ENCODE measurements at regions not wholly inside any gene's neighbourhood (a gene's known extent, or its start where the extent isn't known, plus 50 kb on each side); places are given as distances from the start of the nearest gene placed in this dataset.
"Not testable (repeated sequence)": the region's sequence is repeated elsewhere in the genome, so short reads cannot be mapped to it uniquely, and the experiment has no call there.

DNA sequence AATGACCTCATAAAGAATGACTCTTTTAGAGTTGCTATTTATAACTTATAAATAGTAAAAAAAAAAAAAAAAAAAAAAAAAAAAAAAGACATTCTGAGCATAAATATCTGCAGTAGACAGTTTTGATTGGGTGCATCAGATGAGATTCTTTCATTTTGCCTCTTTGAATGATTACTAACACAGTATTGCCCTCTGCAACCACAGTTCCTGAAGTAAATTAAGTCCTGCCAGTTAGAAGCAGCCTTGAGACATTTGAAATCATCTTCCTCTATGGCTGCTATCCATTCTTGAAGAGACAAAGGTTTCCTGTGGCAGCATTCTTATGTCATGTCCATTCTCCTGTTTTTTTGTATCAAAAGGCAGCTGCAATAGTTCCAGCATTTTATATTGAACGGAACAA lies 892.4 kb upstream of the MIR17HG start:
- intact Hi-C loops (cut with micrococcal nuclease) = no loop called here

DNA sequence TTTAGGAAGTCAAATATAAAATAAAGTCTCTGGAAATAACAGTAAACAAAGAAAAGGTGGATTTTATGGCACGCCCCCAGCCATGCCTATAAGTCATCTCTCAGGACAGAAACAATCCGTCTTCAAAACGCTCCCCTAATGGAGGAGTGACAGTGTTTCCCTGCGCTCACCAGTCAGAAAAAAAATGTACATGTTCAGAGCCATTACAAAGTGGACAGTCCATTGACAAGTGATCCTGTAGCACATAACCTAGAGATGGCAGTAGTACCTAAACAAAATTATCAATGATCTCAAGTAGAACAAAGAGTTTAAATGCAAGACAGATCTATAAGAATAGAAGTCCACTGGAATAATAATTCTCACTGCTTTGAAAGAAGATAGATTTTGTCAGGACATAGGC lies 891.7 kb upstream of the MIR17HG start:
- intact Hi-C loops (cut with micrococcal nuclease) = no loop called here

DNA sequence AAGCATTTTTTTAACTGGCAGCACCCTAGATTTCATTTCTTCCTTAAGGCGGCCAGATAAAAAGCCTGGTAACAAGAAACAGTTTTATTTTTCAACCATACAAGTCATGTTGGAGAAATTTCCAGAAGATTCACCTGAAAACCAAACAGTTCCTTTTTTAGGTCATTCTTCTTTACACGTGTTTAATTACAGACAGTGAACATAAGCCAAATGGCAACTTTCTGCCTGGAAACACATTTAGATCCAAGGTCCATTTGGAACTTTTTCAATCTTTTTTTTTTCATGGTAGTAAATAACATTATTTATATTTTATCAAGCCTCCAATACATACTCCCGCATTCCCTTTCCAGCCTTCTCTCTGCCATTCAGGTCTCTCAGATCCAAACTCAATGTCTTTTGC lies 886.1 kb upstream of the MIR17HG start:
- intact Hi-C loops (cut with micrococcal nuclease) = no loop called here

- intact Hi-C loops (cut with micrococcal nuclease) = no loop called here
Observed at GRCh38 chr13:90477216-90477615, 870.3 kb upstream of the MIR17HG start.

GRCh38 chr13:90483906-90484305 lies 863.6 kb upstream of the MIR17HG start:
- intact Hi-C loops (cut with micrococcal nuclease) = no loop called here

DNA sequence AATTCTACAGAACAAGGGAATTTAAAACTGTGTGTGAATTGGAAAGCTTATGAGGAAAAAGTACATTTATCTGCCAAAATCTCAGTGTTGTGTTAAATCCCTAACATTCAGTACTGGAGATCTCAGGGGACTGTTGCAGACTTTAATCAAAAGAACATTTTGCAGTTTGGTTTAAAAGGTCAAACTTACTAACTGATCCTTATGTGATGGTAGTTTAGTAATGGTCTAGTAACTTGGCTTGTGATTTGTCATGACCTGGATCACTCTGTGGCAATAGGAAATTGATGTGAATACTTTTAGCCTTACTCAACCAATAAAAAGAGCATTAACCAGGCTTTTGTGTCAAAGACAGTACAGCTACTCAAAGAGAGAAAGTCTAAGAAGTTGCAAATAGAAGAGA lies 862.1 kb upstream of the MIR17HG start:
- intact Hi-C loops (cut with micrococcal nuclease) = no loop called here

DNA sequence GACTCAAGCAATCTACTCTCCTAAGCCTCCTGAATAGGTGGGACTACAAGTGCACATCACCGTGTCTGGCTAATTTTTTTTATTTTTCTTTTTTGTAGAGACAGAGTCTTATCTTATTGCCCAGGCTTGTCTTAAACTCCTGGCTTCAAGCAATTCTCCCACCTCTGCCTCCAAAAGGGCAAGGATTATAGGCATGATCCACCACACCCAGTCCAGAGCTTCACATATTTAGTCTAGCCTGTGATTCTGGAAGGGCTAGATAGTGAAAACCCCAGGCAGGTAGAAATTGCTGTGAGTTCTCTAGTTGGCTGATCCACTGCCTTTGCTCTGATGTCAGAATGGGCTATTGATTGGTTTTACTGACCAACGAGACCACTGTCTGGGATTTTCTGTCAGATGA lies 854.6 kb upstream of the MIR17HG start:
- intact Hi-C loops (cut with micrococcal nuclease) = no loop called here

- intact Hi-C loops (cut with micrococcal nuclease) = no loop called here
Observed at GRCh38 chr13:90493667-90494066, 853.8 kb upstream of the MIR17HG start.

- intact Hi-C loops (cut with micrococcal nuclease) = not testable (repeated sequence)
Observed at GRCh38 chr13:90494849-90495248, 852.6 kb upstream of the MIR17HG start.

DNA sequence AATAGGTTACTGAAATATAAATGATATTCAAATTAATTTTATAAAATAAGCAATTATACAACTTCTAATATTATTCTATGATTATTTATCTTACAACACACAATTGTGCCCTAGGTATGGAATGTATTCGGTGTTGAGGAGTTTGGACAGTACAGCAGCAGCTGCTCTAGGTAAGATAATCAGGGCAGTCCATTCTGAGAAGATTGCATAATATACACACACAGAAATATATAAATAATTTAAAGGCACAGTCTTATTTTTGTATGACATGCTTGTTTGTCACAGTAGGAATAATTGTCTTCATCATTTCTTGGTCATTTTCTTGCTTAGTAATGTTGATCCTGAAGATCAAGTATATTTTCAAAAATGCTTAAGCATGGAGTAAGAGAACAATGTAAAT lies 849.4 kb upstream of the MIR17HG start:
- intact Hi-C loops (cut with micrococcal nuclease) = no loop called here

DNA sequence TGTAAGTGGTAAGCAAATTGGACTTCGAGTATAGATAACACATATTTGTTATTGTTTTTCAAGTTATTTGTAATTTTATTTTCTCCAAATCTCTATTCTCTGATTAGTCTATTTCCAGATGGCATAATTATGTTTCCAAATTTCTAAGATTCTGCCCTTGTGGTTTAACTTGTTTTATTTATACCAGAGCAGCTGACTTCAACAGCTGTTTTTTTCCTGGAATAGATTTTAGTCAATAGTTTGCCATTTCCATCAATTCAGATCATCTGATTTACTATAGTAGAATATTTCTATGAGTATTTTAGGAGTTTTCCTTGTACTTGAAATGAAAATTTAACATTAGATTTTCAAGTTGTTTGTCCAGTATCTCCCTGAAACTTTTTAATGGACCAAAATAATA lies 848.7 kb upstream of the MIR17HG start:
- intact Hi-C loops (cut with micrococcal nuclease) = no loop called here

- intact Hi-C loops (cut with micrococcal nuclease) = no loop called here
Observed at GRCh38 chr13:90500569-90500968, 846.9 kb upstream of the MIR17HG start.

DNA sequence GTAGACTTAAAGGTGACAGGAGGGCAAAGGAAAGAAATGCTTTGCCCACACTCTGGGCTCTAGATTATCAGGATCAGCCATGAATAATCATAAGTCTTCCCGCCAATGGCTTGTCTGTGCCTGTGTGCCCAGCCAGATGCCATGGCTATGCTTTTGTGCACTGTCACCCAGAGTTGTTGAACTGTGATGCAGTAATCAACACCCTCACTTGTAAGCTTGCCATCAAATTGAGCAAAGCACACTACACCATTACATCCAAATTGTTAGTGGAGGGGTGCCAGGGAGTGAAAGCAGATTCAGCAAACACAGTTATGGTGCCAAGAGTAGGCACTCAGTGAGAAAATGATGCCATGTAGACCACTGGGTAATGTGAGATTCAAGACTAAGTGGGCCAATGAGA lies 845.3 kb upstream of the MIR17HG start:
- intact Hi-C loops (cut with micrococcal nuclease) = no loop called here

GRCh38 chr13:90502762-90503161 lies 844.7 kb upstream of the MIR17HG start:
- intact Hi-C loops (cut with micrococcal nuclease) = no loop called here

DNA sequence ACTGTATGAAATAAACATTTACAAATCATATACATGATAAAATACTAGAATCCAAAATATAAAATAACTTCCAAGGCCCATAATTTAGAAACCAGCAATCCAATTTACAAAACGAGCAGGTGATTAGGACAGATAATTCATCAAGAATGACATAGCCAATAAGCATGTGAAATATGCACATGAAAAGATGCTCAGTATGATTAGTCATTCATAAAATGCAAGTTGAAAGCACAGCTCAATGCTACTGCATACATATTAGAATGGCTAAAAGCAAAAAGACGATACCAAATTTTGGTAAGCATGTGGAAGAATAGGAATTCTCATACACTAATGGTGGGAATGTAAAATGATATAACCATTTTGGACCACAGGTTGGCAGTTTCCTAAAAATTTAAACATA lies 837.2 kb upstream of the MIR17HG start:
- intact Hi-C loops (cut with micrococcal nuclease) = no loop called here

DNA sequence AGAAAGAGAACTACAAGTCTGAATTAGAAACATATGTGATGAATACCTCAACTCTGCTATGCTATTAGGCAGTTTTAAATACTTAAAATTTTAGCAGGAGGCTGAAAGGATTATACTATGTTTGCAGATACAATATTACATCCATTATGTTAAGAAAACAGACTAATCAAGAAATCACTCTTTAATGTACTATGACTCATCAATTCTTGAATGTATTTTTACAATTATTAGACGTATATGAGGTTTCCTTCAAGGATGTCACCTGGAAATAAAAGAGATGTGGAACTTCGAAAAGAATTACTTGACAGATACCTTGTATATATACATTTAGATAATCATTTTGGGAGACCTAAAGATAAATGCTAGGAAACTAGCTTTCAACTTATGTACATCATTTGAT lies 835.6 kb upstream of the MIR17HG start:
- intact Hi-C loops (cut with micrococcal nuclease) = no loop called here

- intact Hi-C loops (cut with micrococcal nuclease) = not testable (repeated sequence)
Observed at GRCh38 chr13:90514712-90515111, 832.8 kb upstream of the MIR17HG start.

GRCh38 chr13:90518417-90518816 lies 829.1 kb upstream of the MIR17HG start:
- intact Hi-C loops (cut with micrococcal nuclease) = no loop called here

GRCh38 chr13:90519157-90519556 lies 828.3 kb upstream of the MIR17HG start:
- intact Hi-C loops (cut with micrococcal nuclease) = no loop called here

GRCh38 chr13:90526711-90527110 lies 820.8 kb upstream of the MIR17HG start:
- intact Hi-C loops (cut with micrococcal nuclease) = no loop called here

DNA sequence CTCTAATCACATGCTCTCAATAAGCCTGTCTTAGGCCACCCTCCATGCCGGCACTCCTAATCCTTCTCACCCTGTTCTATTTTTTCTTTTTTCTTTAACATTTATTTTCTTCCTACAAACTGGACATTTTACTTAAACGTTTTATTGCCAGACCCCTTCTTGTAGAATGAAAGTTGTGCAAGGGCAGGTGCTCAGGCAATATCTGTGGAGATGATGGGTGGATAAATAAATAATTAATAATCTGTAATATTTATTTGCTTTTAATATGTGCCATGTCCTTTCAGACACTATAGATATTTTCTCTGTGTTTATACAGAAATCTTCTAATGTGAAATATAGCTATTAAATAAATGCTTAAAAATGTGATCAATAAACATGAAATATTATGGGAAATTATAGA lies 815.7 kb upstream of the MIR17HG start:
- intact Hi-C loops (cut with micrococcal nuclease) = no loop called here

- intact Hi-C loops (cut with micrococcal nuclease) = no loop called here
Observed at GRCh38 chr13:90532861-90533492, 814.5 kb upstream of the MIR17HG start.

DNA sequence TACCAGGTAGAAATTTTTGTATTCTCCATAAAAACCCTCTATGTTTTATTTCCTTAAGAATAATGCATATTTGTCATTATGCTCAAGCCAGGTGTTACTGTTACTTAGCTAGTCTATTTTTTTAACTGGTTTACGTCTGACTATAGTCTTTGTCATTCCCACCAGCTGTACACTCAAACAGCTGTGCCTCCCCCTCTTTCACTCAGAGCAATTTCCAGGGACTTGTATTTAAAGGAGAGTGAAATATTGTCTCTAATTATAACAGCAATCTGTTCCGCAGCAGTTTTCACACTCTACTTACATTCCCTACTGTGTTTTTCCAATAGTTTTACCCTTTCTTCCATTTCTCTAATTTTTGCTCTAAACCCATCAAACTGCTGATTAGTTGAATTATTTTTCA lies 813.6 kb upstream of the MIR17HG start:
- intact Hi-C loops (cut with micrococcal nuclease) = no loop called here
